GM18519 (cell line): ENCODE measurements at regions not wholly inside any gene's neighbourhood (a gene's known extent, or its start where the extent isn't known, plus 50 kb on each side); places are given as distances from the start of the nearest gene placed in this dataset.

ENCODE experiments used
- ATAC-seq: cut with Tn5 transposase; IDR thresholded peaks from one replicate; pipeline ENCODE4 v1.9.1; 2021; ENCODE audit warnings: mild to moderate bottlenecking, moderate library complexity; ENCODE audit not compliant: unreplicated experiment, low FRiP score

- no peak for ATAC-seq
Measured at GRCh38 chr7:46745707-46746090, 824.6 kb upstream of the IGFBP3 start.

- no peak for ATAC-seq
Measured at GRCh38 chr7:46744957-46745706, 824.1 kb upstream of the IGFBP3 start.

GRCh38 chr7:46742601-46743000 is 821.5 kb upstream of the IGFBP3 start:
- no peak for ATAC-seq

- no peak for ATAC-seq
Measured at GRCh38 chr7:46741938-46742540, 821.0 kb upstream of the IGFBP3 start.

GRCh38 chr7:46741181-46741580 is 820.1 kb upstream of the IGFBP3 start:
- no peak for ATAC-seq

- no peak for ATAC-seq
Measured at GRCh38 chr7:46739518-46740234, 818.6 kb upstream of the IGFBP3 start.

GRCh38 chr7:46738796-46739195 is 817.7 kb upstream of the IGFBP3 start:
- ATAC-seq: no peak

- ATAC-seq: no peak
Measured at GRCh38 chr7:46738165-46738564, 817.1 kb upstream of the IGFBP3 start.

GRCh38 chr7:46725838-46726237 is 804.8 kb upstream of the IGFBP3 start:
- ATAC-seq: no peak

- ATAC-seq: no peak
Measured at GRCh38 chr7:46725136-46725535, 804.1 kb upstream of the IGFBP3 start.

- ATAC-seq: no peak
Measured at GRCh38 chr7:46723742-46724141, 802.7 kb upstream of the IGFBP3 start.

GRCh38 chr7:46723003-46723402 is 801.9 kb upstream of the IGFBP3 start:
- no peak for ATAC-seq

- ATAC-seq: no peak
Measured at GRCh38 chr7:46720761-46721160, 799.7 kb upstream of the IGFBP3 start.

- no peak for ATAC-seq
Measured at GRCh38 chr7:46719616-46720015, 798.5 kb upstream of the IGFBP3 start.

- no peak for ATAC-seq
Measured at GRCh38 chr7:46716926-46717325, 795.9 kb upstream of the IGFBP3 start.

- ATAC-seq: no peak
Measured at GRCh38 chr7:46715579-46715978, 794.5 kb upstream of the IGFBP3 start.

- ATAC-seq: no peak
Measured at GRCh38 chr7:46714904-46715303, 793.8 kb upstream of the IGFBP3 start.

- no peak for ATAC-seq
Measured at GRCh38 chr7:46713868-46714596, 793.0 kb upstream of the IGFBP3 start.

GRCh38 chr7:46710927-46711326 is 789.9 kb upstream of the IGFBP3 start:
- no peak for ATAC-seq

GRCh38 chr7:46707973-46708372 is 786.9 kb upstream of the IGFBP3 start:
- no peak for ATAC-seq
